Stimulated activated naive B cell treated with anti-CD40 and anti-IgM and Interleukin-4, amounts not matched to agents 10 μg/mL and 1 μg/mL and 100 μg/mL, for 72 hours (primary cell): ENCODE measurements at regions not wholly inside any gene's neighbourhood (a gene's known extent, or its start where the extent isn't known, plus 50 kb on each side); places are given as distances from the start of the nearest gene placed in this dataset.
"Not testable (repeated sequence)": the region's sequence is repeated elsewhere in the genome, so short reads cannot be mapped to it uniquely, and the experiment has no call there.

Experiments
- ATAC-seq, 2 donors: fragments of 150-1000 bp; cut with Tn5 transposase; replicated peaks; 2 replicates each; pipeline ENCODE4 v1.10.0; 2021; ENCODE audit warnings: moderate library complexity in 1 of 2
- DNase-seq: peaks from one replicate; pipeline ENCODE4 v3.0.0; 2021
- H3K27ac Mint-ChIP-seq: one replicate; pipeline ENCODE4 v1.8.0; 2022; ENCODE audit warnings: mild to moderate bottlenecking, mixed read lengths
- H3K27me3 Mint-ChIP-seq, 2 donors: one replicate each; pipeline ENCODE4 v1.8.0; 2022; ENCODE audit warnings: mixed read lengths in 2 of 2
- H3K36me3 Mint-ChIP-seq, 2 donors: one replicate each; pipeline ENCODE4 v1.8.0; 2022; ENCODE audit warnings: mixed read lengths in 2 of 2, mild to moderate bottlenecking in 1 of 2
- H3K4me1 Mint-ChIP-seq, 2 donors: one replicate each; pipeline ENCODE4 v1.8.0; 2022; ENCODE audit warnings: mixed read lengths in 2 of 2, mild to moderate bottlenecking in 1 of 2
- H3K4me3 Mint-ChIP-seq, 2 donors: one replicate each; pipeline ENCODE4 v1.8.0; 2022; ENCODE audit warnings: mild to moderate bottlenecking in 2 of 2, mixed read lengths in 2 of 2, moderate library complexity in 1 of 2
- H3K9me3 Mint-ChIP-seq, 2 donors: one replicate each; pipeline ENCODE4 v1.8.0; 2022; ENCODE audit warnings: mixed read lengths in 2 of 2, mild to moderate bottlenecking in 1 of 2

GRCh38 chr1:70490153-70490552 lies 79.1 kb downstream of the CTH start:
- Mint-ChIP-seq H3K9me3 (peaks cover 0 to 4% of the 10 kb centered on the region in 2 donors), H3K27me3 (peaks cover 4 to 9% of the 10 kb centered on the region in 2 donors), H3K4me3 (no peak overlapping the region), H3K27ac (no peak overlapping the region), H3K36me3 (no peaks in the 10 kb centered on the region), H3K4me1 (no peaks in the 10 kb centered on the region)
- DNase-seq (no peak), ATAC-seq (no peak)

DNA sequence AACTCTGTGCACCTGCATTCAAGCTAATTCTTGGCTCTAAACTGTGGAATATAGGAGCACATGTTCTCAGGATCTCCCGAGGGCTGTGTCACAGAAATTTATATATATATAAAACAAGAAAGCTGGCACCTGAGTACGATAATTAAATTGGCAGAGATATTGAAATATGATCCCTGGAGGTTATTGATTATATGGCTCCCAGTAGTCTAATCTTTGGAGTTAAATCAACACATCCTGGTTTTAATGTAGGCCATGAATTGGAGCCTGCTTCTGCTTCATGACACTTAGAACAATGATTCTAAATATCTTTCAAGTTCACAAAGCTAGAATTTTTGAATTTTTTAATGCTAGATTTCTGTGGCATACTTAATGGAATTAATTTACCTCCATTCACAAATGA lies 84.3 kb downstream of the CTH start:
- Mint-ChIP-seq H3K9me3 (peaks cover 0 to 4% of the 10 kb centered on the region in 2 donors), H3K4me3 (no peak overlapping the region), H3K27ac (no peak overlapping the region), H3K4me1 (no peaks in the 10 kb centered on the region), H3K27me3 (peaks cover 0 to 9% of the 10 kb centered on the region in 2 donors), H3K36me3 (no peaks in the 10 kb centered on the region)
- ATAC-seq, result no peak
- no peak for DNase-seq

GRCh38 chr1:70496181-70496580 lies 85.1 kb downstream of the CTH start:
- H3K27me3 Mint-ChIP-seq, result peaks cover 3 to 5% of the 10 kb centered on the region in 2 donors
- DNase-seq (no peak), ATAC-seq (no peak)
- peaks cover 0 to 1% of the 10 kb centered on the region in 2 donors for H3K9me3 Mint-ChIP-seq
- no peak overlapping the region for H3K4me3 Mint-ChIP-seq
- H3K27ac Mint-ChIP-seq, result no peak overlapping the region
- H3K36me3 Mint-ChIP-seq, result no peaks in the 10 kb centered on the region
- H3K4me1 Mint-ChIP-seq, result no peaks in the 10 kb centered on the region

GRCh38 chr1:70497152-70497551 lies 86.1 kb downstream of the CTH start:
- H3K9me3 Mint-ChIP-seq, result peaks cover 0 to 1% of the 10 kb centered on the region in 2 donors
- peaks cover 4 to 5% of the 10 kb centered on the region in 2 donors for H3K27me3 Mint-ChIP-seq
- H3K36me3 Mint-ChIP-seq, result no peaks in the 10 kb centered on the region
- no peak overlapping the region for H3K27ac Mint-ChIP-seq
- ATAC-seq (no peak), DNase-seq (no peak)
- H3K4me1 Mint-ChIP-seq, result no peaks in the 10 kb centered on the region
- no peak overlapping the region for H3K4me3 Mint-ChIP-seq

GRCh38 chr1:70498666-70499065 lies 87.6 kb downstream of the CTH start:
- ATAC-seq (no peak), DNase-seq (no peak)
- H3K36me3 Mint-ChIP-seq, result no peaks in the 10 kb centered on the region
- H3K27ac Mint-ChIP-seq, result no peak overlapping the region
- peaks cover 0 to 1% of the 10 kb centered on the region in 2 donors for H3K9me3 Mint-ChIP-seq
- H3K4me3 Mint-ChIP-seq, result no peak overlapping the region
- H3K4me1 Mint-ChIP-seq, result no peaks in the 10 kb centered on the region
- peaks cover 5 to 7% of the 10 kb centered on the region in 2 donors for H3K27me3 Mint-ChIP-seq

GRCh38 chr1:70499695-70500094 lies 88.6 kb downstream of the CTH start:
- H3K4me1 Mint-ChIP-seq, result no peaks in the 10 kb centered on the region
- no peak for ATAC-seq
- H3K4me3 Mint-ChIP-seq, result no peak overlapping the region
- H3K27ac Mint-ChIP-seq, result no peak overlapping the region
- no peak for DNase-seq
- peaks cover 0 to 1% of the 10 kb centered on the region in 2 donors for H3K9me3 Mint-ChIP-seq
- peaks cover 5 to 7% of the 10 kb centered on the region in 2 donors for H3K27me3 Mint-ChIP-seq
- H3K36me3 Mint-ChIP-seq, result no peaks in the 10 kb centered on the region

GRCh38 chr1:70503358-70503757 lies 92.3 kb downstream of the CTH start:
- Mint-ChIP-seq H3K36me3 (no peaks in the 10 kb centered on the region), H3K4me1 (no peaks in the 10 kb centered on the region), H3K9me3 (peaks cover 0 to 1% of the 10 kb centered on the region in 2 donors), H3K27me3 (peaks cover 7 to 14% of the 10 kb centered on the region in 2 donors), H3K4me3 (no peak overlapping the region), H3K27ac (no peak overlapping the region)
- DNase-seq (no peak), ATAC-seq (no peak)

- ATAC-seq (peak in 1 of 2 donors; percentile 53), DNase-seq (no peak)
- Mint-ChIP-seq H3K27me3 (peaks cover 7 to 14% of the 10 kb centered on the region in 2 donors), H3K9me3 (peaks cover 0 to 1% of the 10 kb centered on the region in 2 donors), H3K4me1 (no peaks in the 10 kb centered on the region), H3K36me3 (no peaks in the 10 kb centered on the region), H3K4me3 (no peak overlapping the region), H3K27ac (no peak overlapping the region)
Observed at GRCh38 chr1:70504176-70504820, 93.2 kb downstream of the CTH start.

- H3K4me3 Mint-ChIP-seq, result no peak overlapping the region
- H3K4me1 Mint-ChIP-seq, result no peaks in the 10 kb centered on the region
- peaks cover 0 to 1% of the 10 kb centered on the region in 2 donors for H3K9me3 Mint-ChIP-seq
- no peak for DNase-seq
- H3K27ac Mint-ChIP-seq, result no peak overlapping the region
- H3K27me3 Mint-ChIP-seq, result peaks cover 7 to 14% of the 10 kb centered on the region in 2 donors
- no peak for ATAC-seq
- H3K36me3 Mint-ChIP-seq, result no peaks in the 10 kb centered on the region
Observed at GRCh38 chr1:70504821-70505193, 93.7 kb downstream of the CTH start.

GRCh38 chr1:70507991-70508390 lies 96.9 kb downstream of the CTH start:
- H3K27me3 Mint-ChIP-seq, H3K4me1 Mint-ChIP-seq, H3K36me3 Mint-ChIP-seq, ATAC-seq, DNase-seq, H3K27ac Mint-ChIP-seq, H3K4me3 Mint-ChIP-seq, H3K9me3 Mint-ChIP-seq: not testable (repeated sequence)

DNA sequence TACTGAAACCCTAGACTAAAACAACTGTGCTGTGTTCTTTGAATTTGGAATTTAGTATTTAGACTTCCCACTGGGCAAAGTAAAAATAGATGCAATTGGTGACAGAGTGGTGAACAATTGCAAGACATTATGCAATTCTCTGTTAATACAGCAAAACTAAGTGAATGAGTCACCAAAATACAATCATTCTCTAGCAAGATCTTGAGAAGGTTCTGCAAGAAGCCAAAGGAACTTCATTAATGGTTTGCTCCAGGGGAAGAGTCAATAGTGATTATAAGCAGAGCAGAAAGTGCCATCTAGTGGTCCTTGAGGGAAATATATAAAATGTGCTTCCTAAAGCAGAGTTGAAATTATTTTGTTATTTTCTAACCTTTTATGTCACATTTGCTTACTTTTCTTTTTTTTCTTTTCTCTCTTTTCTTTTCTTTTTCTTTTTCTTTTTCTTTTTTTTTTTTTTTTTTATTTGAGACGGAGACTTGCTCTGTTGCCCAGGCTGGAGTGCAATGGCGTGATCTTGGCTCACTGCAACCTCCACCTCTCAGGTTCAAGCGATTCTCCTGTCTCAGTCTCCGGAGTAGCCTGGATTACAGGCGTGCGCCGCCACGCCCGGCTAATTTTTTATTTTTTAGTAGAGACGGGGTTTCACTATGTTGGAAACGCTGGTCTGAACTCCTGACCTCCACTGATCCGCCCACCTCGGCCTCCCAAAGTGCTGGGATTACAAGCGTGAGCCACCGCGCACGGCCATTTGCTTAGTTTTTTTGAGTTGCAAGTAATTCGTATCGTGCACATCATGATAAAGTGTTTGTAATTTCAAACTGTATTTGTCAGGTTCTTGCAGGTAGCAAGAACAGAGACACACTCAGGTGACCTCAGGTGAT lies 99.2 kb downstream of the CTH start:
- no peaks in the 10 kb centered on the region for H3K36me3 Mint-ChIP-seq
- peaks cover 0 to 10% of the 10 kb centered on the region in 2 donors for H3K27me3 Mint-ChIP-seq
- no peaks in the 10 kb centered on the region for H3K4me1 Mint-ChIP-seq
- H3K27ac Mint-ChIP-seq, result no peak overlapping the region
- DNase-seq (no peak), ATAC-seq (peak; percentile 62 to 85)
- H3K4me3 Mint-ChIP-seq, result no peak overlapping the region
- no peaks in the 10 kb centered on the region for H3K9me3 Mint-ChIP-seq

- DNase-seq (no peak), ATAC-seq (no peak)
- no peaks in the 10 kb centered on the region for H3K36me3 Mint-ChIP-seq
- H3K27ac Mint-ChIP-seq, result no peak overlapping the region
- H3K4me3 Mint-ChIP-seq, result no peak overlapping the region
- H3K4me1 Mint-ChIP-seq, result no peaks in the 10 kb centered on the region
- no peaks in the 10 kb centered on the region for H3K9me3 Mint-ChIP-seq
- H3K27me3 Mint-ChIP-seq, result no peaks in the 10 kb centered on the region
Observed at GRCh38 chr1:70517444-70517843, 106.4 kb downstream of the CTH start.

- no peaks in the 10 kb centered on the region for H3K27me3 Mint-ChIP-seq
- no peaks in the 10 kb centered on the region for H3K36me3 Mint-ChIP-seq
- no peaks in the 10 kb centered on the region for H3K9me3 Mint-ChIP-seq
- H3K4me1 Mint-ChIP-seq, result no peaks in the 10 kb centered on the region
- no peak overlapping the region for H3K4me3 Mint-ChIP-seq
- no peak overlapping the region for H3K27ac Mint-ChIP-seq
- no peak for ATAC-seq
- DNase-seq, result no peak
Observed at GRCh38 chr1:70518106-70518505, 107.0 kb downstream of the CTH start.

- peaks cover 18 to 36% of the 10 kb centered on the region in 2 donors for H3K27me3 Mint-ChIP-seq
- ATAC-seq (peak; percentile 67), DNase-seq (no peak)
- H3K9me3 Mint-ChIP-seq, result no peaks in the 10 kb centered on the region
- no peak overlapping the region for H3K4me3 Mint-ChIP-seq
- no peak overlapping the region for H3K27ac Mint-ChIP-seq
- H3K36me3 Mint-ChIP-seq, result no peaks in the 10 kb centered on the region
- peaks cover 0 to 2% of the 10 kb centered on the region in 2 donors for H3K4me1 Mint-ChIP-seq
Observed at GRCh38 chr1:70528590-70529333, 117.7 kb downstream of the CTH start.
